HG03280 (cell line): ENCODE measurements at regions not wholly inside any gene's neighbourhood (a gene's known extent, or its start where the extent isn't known, plus 50 kb on each side); places are given as distances from the start of the nearest gene placed in this dataset.

ENCODE experiments used
- ATAC-seq: cut with Tn5 transposase; IDR thresholded peaks from one replicate; pipeline ENCODE4 v1.9.1; 2021; ENCODE audit warnings: mild to moderate bottlenecking, moderate library complexity; ENCODE audit not compliant: unreplicated experiment

DNA sequence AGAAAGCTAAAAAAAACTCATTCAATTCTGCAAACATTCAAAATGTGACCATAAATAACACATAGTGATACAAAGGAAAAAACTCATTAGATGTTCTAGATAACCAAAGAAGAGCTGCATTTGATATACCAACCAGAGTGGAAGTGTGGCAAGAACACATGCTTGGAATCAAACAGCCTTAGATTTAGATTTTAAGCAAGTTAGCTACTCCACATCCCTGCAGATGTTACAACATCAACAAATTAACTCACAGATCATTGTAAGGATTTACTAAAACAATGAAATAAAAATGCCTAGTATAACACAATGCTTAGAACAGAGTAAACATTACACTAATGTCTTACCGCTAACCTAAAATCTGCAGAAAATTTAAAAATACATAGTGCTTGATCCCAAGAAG lies 114.0 kb upstream of the AKIP1 start:
- no peak for ATAC-seq

- ATAC-seq = no peak
These were observed 111.7 kb upstream of the AKIP1 start for GRCh38 chr11:8799273-8799672.

GRCh38 chr11:8800520-8801110 lies 110.4 kb upstream of the AKIP1 start:
- ATAC-seq = no peak

DNA sequence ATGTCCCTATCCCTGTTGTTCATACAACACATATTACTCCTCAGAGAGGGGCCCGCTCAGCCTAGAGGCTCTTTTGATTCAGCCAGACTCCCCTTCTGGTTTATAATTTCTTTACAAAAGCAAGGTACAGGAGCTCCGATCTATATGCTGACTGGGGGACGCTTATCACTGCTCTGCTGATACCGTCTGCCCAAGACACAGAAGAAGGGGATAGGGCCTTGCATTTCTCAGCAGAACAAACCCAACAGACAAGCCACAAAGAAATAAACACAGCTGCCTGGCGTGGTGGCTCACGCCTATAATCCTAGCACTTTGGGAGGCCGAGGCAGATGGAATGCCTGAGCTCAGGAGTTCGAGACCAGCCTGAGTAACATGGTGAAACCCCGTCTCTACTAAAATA lies 109.9 kb upstream of the AKIP1 start:
- ATAC-seq = no peak

DNA sequence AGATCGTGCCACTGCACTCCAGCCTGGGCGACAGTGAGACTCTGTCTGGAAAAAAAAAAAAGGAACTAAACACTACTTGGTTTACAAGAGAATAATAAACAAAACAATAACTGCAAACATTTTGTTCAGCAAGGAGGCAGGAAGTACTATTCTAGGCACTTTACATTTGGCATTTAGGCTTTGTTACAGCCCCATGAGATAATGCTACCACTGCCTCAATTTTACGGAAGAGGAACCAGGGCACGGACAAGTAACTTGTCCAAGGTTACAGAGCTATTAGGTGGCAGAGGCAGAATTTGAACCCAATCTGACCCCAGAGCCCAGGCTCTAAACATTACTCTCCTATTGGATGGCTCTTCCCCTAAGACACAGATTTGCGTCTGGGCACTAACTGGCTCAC lies 108.7 kb upstream of the AKIP1 start:
- ATAC-seq = no peak

DNA sequence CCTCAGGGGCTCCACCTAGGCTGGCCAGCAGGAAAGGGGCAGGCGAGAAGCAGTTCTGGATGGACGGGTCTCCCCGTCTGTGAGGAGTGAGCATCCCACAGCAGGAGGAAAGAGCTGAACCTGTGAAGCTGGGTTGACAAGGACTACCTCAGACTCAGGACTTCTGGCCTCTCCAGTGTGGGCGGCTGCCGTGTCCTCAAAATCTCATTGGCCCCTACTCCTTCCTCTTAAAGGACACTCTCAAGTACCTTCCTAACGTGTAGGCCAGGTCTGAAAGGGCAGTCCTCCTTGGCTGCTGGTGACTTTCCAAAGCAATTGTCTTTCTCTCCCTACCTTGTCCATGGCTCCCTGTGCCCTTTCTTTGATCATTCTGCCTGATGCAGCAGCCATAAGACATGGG lies 107.0 kb upstream of the AKIP1 start:
- ATAC-seq = no peak

DNA sequence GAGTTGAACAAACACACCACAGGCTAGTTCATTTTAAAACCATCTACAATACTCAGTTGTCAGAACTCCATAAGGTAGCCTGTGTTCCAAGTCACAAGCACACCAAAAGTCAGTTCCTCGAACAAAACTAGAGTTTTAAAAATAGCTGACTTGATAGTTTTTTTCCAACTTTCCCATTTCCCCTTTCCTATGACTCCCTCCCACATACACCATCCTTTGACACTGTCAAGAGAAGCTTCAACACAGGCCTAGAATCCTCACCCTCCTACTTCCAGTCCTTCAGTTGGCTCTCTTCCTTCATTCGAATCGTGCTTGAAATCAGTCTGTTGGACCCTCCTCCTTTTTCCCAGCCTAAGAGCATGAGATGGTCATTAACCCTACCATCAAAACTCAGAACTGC lies 105.7 kb upstream of the AKIP1 start:
- no peak for ATAC-seq

DNA sequence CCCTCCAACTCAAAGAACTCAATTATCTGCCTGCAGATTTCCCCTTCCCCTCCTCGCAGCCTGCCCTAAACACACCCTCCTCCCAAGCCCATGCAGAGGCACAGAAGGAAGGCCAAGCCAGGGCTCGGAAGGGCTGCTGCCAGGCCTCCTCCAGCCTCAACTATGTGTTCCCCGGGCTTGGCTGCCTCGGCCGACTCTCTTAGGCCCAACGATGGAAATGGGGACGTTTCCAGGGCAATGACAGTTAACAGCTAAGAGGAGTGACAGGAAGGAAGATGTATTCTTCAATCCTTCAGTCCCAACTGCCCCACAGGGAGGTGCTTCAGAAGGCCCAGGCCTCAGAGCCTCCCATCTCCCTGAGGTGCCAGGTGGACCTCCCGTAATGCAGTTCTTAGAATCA lies 104.0 kb upstream of the AKIP1 start:
- no peak for ATAC-seq

GRCh38 chr11:8807544-8808225 lies 103.3 kb upstream of the AKIP1 start:
- ATAC-seq = no peak

DNA sequence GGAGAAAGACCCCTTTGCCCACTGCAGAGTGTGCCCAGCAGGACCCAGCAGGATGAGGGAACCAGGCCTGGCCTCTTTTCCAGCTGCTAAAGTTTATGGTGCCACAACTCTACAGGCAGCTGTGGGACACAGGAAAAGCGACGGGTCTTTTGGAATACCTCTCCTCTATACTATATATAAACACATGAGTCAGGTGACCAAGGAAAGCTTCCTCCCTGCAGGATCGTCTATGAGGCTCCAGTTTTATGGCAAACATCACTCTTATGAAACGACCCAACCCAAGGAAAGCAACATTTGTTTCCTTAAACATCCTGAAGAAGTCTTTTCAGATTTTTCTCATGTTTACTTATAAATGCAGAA lies 102.8 kb upstream of the AKIP1 start:
- no peak for ATAC-seq

DNA sequence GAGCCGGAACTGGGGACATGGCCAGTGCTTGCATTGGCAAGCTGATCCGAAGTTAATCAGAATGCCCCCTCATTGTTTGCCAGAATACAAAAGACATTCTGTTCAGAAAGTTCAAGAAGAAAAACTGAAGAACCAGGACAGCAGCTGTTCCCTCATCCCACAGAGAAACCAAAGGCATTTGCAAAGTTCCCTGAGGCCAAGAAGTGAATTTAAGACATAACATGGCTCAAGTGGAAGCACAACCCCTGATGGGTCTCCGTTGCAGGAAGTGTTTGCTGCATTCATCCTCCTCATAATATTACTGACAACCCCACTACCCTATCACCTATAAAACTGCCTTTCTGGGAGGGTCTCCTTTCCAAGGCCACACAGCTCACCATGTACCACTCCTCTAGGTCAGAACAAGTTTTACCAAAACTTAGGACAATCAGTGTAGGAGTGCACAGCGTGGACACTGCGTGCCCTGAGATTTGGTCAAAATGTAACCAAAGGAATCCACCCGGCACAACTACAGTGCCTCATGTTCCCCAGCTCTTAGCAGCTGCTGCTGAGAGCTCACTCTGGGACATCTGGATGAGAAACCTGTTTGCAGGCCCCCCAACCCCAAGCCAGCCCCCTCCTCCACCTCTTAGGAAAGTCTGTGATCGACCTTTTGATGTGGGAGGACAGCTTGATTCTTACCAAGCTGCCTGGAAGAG lies 101.6 kb upstream of the AKIP1 start:
- ATAC-seq = no peak

DNA sequence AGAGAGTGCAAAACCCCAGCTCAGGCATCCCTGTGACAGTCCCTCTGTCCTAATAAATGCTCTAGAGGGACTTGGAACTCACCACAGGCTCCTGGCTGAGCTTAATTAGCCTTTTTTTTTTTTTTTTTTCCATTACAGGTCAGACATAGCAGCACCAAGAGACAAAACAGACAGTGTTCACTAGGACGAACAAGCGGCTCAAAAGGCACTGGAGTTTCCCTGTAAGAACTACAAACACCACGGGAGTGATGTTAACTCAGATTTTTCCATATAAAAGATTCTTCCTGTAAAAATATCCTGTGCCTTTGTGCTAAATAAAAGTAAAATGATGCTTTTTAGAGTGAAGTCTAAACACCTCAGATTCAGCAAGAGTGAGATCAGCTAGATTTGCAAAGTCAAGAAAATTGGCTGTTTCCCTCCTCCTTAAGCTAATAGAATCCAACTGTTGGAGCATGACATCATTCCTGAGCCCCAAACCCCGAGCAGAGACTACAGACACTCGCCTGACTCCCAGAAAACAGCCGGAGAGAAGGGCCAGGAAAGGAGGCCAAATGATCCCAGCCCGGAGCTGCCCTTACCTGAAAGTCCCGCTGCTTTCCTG lies 101.0 kb upstream of the AKIP1 start:
- ATAC-seq = no peak

- peak; percentile 65 for ATAC-seq
These were observed 100.3 kb upstream of the AKIP1 start for GRCh38 chr11:8810540-8811301.

DNA sequence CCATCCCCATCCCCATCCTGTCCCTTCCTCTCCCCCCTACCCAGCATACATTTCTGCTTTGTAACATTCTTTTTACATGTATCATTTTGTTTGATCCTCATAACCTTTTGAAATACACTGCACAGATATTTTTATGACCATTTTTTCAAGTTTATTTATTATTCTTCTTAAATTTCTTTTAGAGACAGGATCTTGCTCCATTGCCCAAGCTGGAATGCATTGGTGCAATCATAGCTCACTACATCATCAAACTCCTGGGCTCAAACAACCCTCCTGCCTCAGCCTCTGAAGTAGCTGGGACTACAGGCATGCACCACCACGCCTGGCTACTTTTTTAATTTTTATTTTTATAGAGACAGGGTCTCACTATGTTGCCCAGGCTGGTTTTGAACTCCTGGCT lies 99.4 kb upstream of the AKIP1 start:
- ATAC-seq = no peak

DNA sequence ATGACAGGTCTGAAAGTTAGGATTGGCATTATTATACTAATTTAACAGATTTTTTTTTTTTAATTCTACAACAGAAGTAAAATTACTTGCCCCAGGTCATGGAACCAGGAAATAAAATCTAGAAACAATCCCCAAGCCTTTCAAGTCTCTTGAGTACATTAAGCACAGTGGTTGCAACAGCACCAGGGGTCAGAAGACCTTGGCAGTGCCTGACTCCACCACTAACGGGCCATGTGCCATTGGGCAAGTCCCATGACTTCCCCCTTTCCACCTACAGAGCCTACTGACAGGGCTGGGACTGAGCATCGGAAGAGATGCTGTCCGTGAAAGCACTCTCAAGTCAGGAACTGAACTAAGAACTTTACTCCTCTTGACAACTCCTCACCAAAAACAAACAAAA lies 98.6 kb upstream of the AKIP1 start:
- no peak for ATAC-seq

DNA sequence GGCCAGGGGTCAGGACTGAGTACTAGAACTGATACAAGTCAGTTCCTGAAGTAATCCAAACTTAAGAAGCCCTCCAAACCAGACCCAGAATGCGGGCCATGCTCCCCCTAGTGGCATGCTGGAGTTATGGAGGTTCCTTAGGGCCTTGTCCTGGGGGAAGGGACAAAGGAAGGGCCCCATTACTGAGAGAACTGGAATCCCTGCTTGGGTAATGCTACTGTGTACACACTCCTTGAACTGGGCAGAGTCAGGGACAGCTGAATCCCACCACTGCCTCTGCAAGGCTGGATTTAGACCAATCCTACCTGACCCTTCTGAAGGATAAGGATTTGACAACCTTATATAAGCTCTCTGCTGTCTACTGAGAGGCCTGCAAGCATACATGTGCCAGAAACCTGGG lies 97.3 kb upstream of the AKIP1 start:
- peak; percentile 79 for ATAC-seq

- ATAC-seq = no peak
These were observed 96.6 kb upstream of the AKIP1 start for GRCh38 chr11:8814209-8814922.

- no peak for ATAC-seq
These were observed 96.1 kb upstream of the AKIP1 start for GRCh38 chr11:8814923-8815240.

- no peak for ATAC-seq
These were observed 92.6 kb upstream of the AKIP1 start for GRCh38 chr11:8818421-8818820.

- no peak for ATAC-seq
These were observed 90.6 kb upstream of the AKIP1 start for GRCh38 chr11:8820401-8820800.

DNA sequence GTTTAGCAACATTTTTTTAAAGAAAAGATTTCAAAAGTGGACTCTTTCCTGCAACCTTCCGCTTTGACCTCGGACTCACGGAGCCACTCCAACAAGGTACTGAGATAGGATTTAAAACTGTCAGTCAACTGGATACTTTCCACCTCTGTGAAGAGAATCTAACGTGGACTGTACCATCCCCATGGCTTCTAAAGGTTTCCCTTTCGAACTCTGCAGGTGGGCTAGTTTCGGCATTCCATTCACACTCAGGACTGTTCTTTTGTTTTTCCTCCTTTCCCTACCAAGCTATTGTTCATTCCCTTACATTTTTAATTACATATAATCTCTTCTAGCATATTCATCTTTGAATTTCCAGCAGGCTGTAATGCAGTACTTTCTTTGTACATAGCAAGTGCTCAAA lies 88.5 kb upstream of the AKIP1 start:
- no peak for ATAC-seq
